Astrocyte (in vitro differentiated cells and primary cell): ENCODE measurements at regions not wholly inside any gene's neighbourhood (a gene's known extent, or its start where the extent isn't known, plus 50 kb on each side); places are given as distances from the start of the nearest gene placed in this dataset.
"Not testable (repeated sequence)": the region's sequence is repeated elsewhere in the genome, so short reads cannot be mapped to it uniquely, and the experiment has no call there.

Experiments used
- DNase-seq: peaks from one replicate; pipeline ENCODE4 v3.0.0-alpha.2; 2010; ENCODE audit warnings: low read depth
- FAIRE-seq: peaks from 2 replicates; lab custom pipeline; 2011; peaks lifted over from hg19 to GRCh38; lab: Jason Lieb, UNC
- H2AFZ ChIP-seq: 2 replicates; pipeline ENCODE4 v1.6.0; 2012; ENCODE audit warnings: low read depth, low read length, inconsistent platforms
- H3K27ac ChIP-seq: 2 replicates; pipeline ENCODE4 v1.5.1; 2011; ENCODE audit warnings: low read depth, low read length, inconsistent platforms
- H3K27me3 ChIP-seq: 2 replicates; pipeline ENCODE4 v1.6.0; 2011; ENCODE audit warnings: low read length, inconsistent platforms; ENCODE audit not compliant: insufficient read depth
- H3K36me3 ChIP-seq: 2 replicates; pipeline ENCODE4 v1.5.1; 2011; ENCODE audit warnings: low read length, inconsistent platforms; ENCODE audit not compliant: insufficient read depth
- H3K4me1 ChIP-seq: 2 replicates; pipeline ENCODE4 v1.5.1; 2011; ENCODE audit warnings: low read length, inconsistent platforms; ENCODE audit not compliant: insufficient read depth
- H3K4me2 ChIP-seq: 2 replicates; pipeline ENCODE4 v1.6.0; 2012; ENCODE audit warnings: low read length, inconsistent platforms
- H3K4me3 ChIP-seq: 2 replicates; pipeline ENCODE4 v1.5.1; 2011; ENCODE audit warnings: low read depth, mild to moderate bottlenecking, low read length, inconsistent platforms; ENCODE audit not compliant: insufficient read depth
- H3K79me2 ChIP-seq: 2 replicates; pipeline ENCODE4 v1.6.0; 2012; ENCODE audit warnings: mild to moderate bottlenecking, low read length, inconsistent platforms; ENCODE audit not compliant: insufficient read depth
- H3K9ac ChIP-seq: 2 replicates; pipeline ENCODE4 v1.6.0; 2012; ENCODE audit warnings: mild to moderate bottlenecking, low read length, inconsistent platforms
- H3K9me3 ChIP-seq: 2 replicates; pipeline ENCODE4 v1.5.1; 2012; ENCODE audit warnings: low read depth, mild to moderate bottlenecking, low read length, inconsistent platforms; ENCODE audit not compliant: insufficient read depth
- H4K20me1 ChIP-seq: 2 replicates; pipeline ENCODE4 v1.6.0; 2012; ENCODE audit warnings: low read length, inconsistent platforms; ENCODE audit not compliant: insufficient read depth
- H3K27ac Mint-ChIP-seq: one replicate; pipeline ENCODE4 v1.8.0; 2021; ENCODE audit warnings: mild to moderate bottlenecking, mixed read lengths; ENCODE audit not compliant: unreplicated experiment
- H3K27me3 Mint-ChIP-seq: one replicate; pipeline ENCODE4 v1.8.0; 2021; ENCODE audit warnings: low read depth, mixed read lengths; ENCODE audit not compliant: unreplicated experiment
- H3K36me3 Mint-ChIP-seq: one replicate; pipeline ENCODE4 v1.8.0; 2021; ENCODE audit warnings: low read depth, mixed read lengths; ENCODE audit not compliant: unreplicated experiment
- H3K4me1 Mint-ChIP-seq: one replicate; pipeline ENCODE4 v1.8.0; 2021; ENCODE audit warnings: low read depth, mixed read lengths; ENCODE audit not compliant: unreplicated experiment
- H3K4me3 Mint-ChIP-seq: one replicate; pipeline ENCODE4 v1.8.0; 2021; ENCODE audit warnings: mild to moderate bottlenecking, moderate library complexity, mixed read lengths; ENCODE audit not compliant: unreplicated experiment
- H3K9me3 Mint-ChIP-seq: one replicate; pipeline ENCODE4 v1.8.0; 2021; ENCODE audit warnings: mild to moderate bottlenecking, mixed read lengths; ENCODE audit not compliant: unreplicated experiment
- EZH2 ChIP-seq: IDR thresholded peaks from 2 replicates; pipeline ENCODE4 v1.6.1; 2012; ENCODE audit warnings: mild to moderate bottlenecking, low read length, inconsistent platforms; ENCODE audit not compliant: insufficient read depth
- TF ChIP-seq, protein P1 (sequence below): IDR thresholded peaks from 2 replicates; pipeline ENCODE4 v1.5.1; 2011; ENCODE audit warnings: low read depth, mild to moderate bottlenecking, inconsistent platforms, low read length, moderate library complexity; ENCODE audit not compliant: insufficient read depth

- H3K9ac ChIP-seq: no peak overlapping the region
- no peaks in the 10 kb centered on the region for H3K9me3 ChIP-seq
- Mint-ChIP-seq H3K27me3 (peaks cover 15% of the 10 kb centered on the region), H3K36me3 (no peaks in the 10 kb centered on the region), H3K4me1 (peaks cover 16% of the 10 kb centered on the region), H3K9me3 (peaks cover 8% of the 10 kb centered on the region), H3K4me3 (no peak overlapping the region), H3K27ac (no peak overlapping the region)
- FAIRE-seq (no peak), DNase-seq (no peak)
- no peaks in the 10 kb centered on the region for H3K27me3 ChIP-seq
- H3K79me2 ChIP-seq: no peaks in the 10 kb centered on the region
- TF ChIP-seq, protein P1, sequence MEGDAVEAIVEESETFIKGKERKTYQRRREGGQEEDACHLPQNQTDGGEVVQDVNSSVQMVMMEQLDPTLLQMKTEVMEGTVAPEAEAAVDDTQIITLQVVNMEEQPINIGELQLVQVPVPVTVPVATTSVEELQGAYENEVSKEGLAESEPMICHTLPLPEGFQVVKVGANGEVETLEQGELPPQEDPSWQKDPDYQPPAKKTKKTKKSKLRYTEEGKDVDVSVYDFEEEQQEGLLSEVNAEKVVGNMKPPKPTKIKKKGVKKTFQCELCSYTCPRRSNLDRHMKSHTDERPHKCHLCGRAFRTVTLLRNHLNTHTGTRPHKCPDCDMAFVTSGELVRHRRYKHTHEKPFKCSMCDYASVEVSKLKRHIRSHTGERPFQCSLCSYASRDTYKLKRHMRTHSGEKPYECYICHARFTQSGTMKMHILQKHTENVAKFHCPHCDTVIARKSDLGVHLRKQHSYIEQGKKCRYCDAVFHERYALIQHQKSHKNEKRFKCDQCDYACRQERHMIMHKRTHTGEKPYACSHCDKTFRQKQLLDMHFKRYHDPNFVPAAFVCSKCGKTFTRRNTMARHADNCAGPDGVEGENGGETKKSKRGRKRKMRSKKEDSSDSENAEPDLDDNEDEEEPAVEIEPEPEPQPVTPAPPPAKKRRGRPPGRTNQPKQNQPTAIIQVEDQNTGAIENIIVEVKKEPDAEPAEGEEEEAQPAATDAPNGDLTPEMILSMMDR: no peak
- no peak for TF ChIP-seq EZH2
- H4K20me1 ChIP-seq: no peaks in the 10 kb centered on the region
- no peak overlapping the region for H2AFZ ChIP-seq
- H3K27ac ChIP-seq: no peak overlapping the region
- no peak overlapping the region for H3K4me3 ChIP-seq
- no peaks in the 10 kb centered on the region for H3K4me1 ChIP-seq
- no peak overlapping the region for H3K4me2 ChIP-seq
- H3K36me3 ChIP-seq: no peaks in the 10 kb centered on the region
Observed at GRCh38 chr19:28359431-28360414, 853.2 kb downstream of the UQCRFS1 start.

DNA sequence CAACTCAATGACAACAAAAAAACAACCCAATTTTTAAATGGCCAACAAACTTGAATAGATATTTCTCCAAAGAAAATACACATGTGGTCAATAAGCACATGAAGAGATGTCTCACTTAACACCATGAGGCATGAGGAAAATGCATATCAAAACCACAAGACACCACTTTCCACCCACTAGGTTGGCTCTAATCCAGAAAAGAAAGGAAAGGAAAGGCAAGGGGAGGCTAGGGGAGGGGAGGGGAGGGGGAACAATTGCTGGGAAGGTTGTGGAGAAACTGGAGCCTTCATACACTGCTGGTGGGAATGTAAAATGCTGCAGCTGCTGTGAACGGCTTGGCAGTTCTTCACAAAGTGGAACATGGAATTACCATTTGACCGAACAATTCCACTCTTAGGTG, 854.3 kb downstream of the UQCRFS1 start:
- Histone ChIP-seq H3K4me3 (no peak overlapping the region), H3K4me1 (no peaks in the 10 kb centered on the region), H4K20me1 (no peaks in the 10 kb centered on the region), H3K4me2 (no peak overlapping the region), H2AFZ (no peak overlapping the region), H3K36me3 (no peaks in the 10 kb centered on the region), H3K79me2 (no peaks in the 10 kb centered on the region), H3K9ac (no peak overlapping the region), H3K27me3 (no peaks in the 10 kb centered on the region), H3K9me3 (no peaks in the 10 kb centered on the region), H3K27ac (no peak overlapping the region)
- no peak for TF ChIP-seq EZH2
- TF ChIP-seq, protein P1: no peak
- peaks cover 10% of the 10 kb centered on the region for H3K27me3 Mint-ChIP-seq
- FAIRE-seq: no peak
- H3K27ac Mint-ChIP-seq: no peak overlapping the region
- H3K9me3 Mint-ChIP-seq: peaks cover 6% of the 10 kb centered on the region
- DNase-seq: peak; percentile 32
- H3K36me3 Mint-ChIP-seq: no peaks in the 10 kb centered on the region
- H3K4me3 Mint-ChIP-seq: no peak overlapping the region
- peaks cover 16% of the 10 kb centered on the region for H3K4me1 Mint-ChIP-seq

DNA sequence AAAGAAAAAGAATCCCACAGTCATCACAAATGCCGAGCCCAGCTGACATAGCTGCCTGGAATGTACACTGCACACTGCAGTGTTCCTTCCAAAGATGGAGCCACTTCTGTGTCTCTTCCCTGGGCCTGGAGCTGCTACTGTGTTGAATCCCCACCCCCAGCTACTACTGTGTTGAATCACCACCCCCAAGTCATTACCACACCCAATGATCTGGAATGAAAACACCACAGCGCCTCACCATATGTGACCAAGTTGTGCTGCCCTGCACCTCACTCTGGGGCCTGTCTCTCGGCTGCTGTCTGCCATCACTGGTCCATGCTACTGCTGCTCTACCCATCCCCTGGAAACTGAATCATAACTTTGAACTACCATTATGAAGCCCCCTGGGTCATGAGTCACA, 861.2 kb downstream of the UQCRFS1 start:
- TF ChIP-seq, protein P1: no peak
- no peak for TF ChIP-seq EZH2
- H3K27ac Mint-ChIP-seq: peak overlapping the region; percentile 4
- no peaks in the 10 kb centered on the region for H3K36me3 Mint-ChIP-seq

DNA sequence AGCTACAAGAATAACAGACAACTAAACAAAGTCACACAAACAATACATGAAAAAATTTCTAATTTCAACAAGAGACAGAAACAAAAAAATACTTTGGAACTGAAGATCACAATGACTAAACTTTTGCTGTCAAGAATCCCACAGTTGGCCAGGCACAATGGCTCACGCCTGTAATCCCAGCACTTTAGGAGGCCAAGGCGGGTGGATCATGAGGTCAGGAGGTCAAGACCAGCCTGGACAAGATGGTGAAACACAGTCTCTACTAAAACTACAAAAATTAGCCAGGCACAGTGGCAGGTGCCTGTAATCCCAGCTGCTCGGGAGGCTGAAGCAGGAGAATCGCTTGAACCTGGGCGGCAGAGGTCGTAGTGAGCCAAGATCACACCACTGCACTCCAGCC, 861.6 kb downstream of the UQCRFS1 start:
- H3K9me3 ChIP-seq, H3K36me3 Mint-ChIP-seq, H3K27ac ChIP-seq, H3K4me1 ChIP-seq, H3K9me3 Mint-ChIP-seq, H3K4me3 Mint-ChIP-seq, H3K27me3 ChIP-seq, H3K36me3 ChIP-seq, H3K4me3 ChIP-seq, FAIRE-seq, DNase-seq, H3K27me3 Mint-ChIP-seq, H3K4me2 ChIP-seq, H4K20me1 ChIP-seq, H2AFZ ChIP-seq, H3K9ac ChIP-seq, H3K79me2 ChIP-seq: not testable (repeated sequence)
- peak overlapping the region; percentile 34 for H3K27ac Mint-ChIP-seq
- peaks cover 11% of the 10 kb centered on the region for H3K4me1 Mint-ChIP-seq

More for the DNA sequence above, 861.2 kb downstream of the UQCRFS1 start:
- Histone ChIP-seq H3K4me1 (no peaks in the 10 kb centered on the region), H3K79me2 (no peaks in the 10 kb centered on the region), H3K27me3 (no peaks in the 10 kb centered on the region), H3K36me3 (no peaks in the 10 kb centered on the region), H3K4me2 (no peak overlapping the region), H3K4me3 (no peak overlapping the region), H4K20me1 (no peaks in the 10 kb centered on the region), H3K9me3 (no peaks in the 10 kb centered on the region), H3K9ac (no peak overlapping the region), H3K27ac (no peak overlapping the region), H2AFZ (no peak overlapping the region)
- FAIRE-seq (no peak), DNase-seq (peak; percentile 46)
- H3K27me3 Mint-ChIP-seq: peaks cover under 1% of the 10 kb centered on the region
- H3K4me1 Mint-ChIP-seq: peaks cover 10% of the 10 kb centered on the region
- no peak overlapping the region for H3K4me3 Mint-ChIP-seq
- H3K9me3 Mint-ChIP-seq: peaks cover 7% of the 10 kb centered on the region
